Hepatocyte (in vitro differentiated cells): ENCODE measurements at regions not wholly inside any gene's neighbourhood (a gene's known extent, or its start where the extent isn't known, plus 50 kb on each side); places are given as distances from the start of the nearest gene placed in this dataset.
"Not testable (repeated sequence)": the region's sequence is repeated elsewhere in the genome, so short reads cannot be mapped to it uniquely, and the experiment has no call there.

ENCODE experiments used
- EZH2 ChIP-seq: fragments of 200-600 bp; sonication (generic); IDR thresholded peaks from 2 replicates; pipeline ENCODE4 v1.6.1; 2016; ENCODE audit warnings: antibody characterized with exemption, mild to moderate bottlenecking, borderline replicate concordance
- EZH2phosphoT487 ChIP-seq: fragments of 200-600 bp; sonication (generic); IDR thresholded peaks from one replicate; pipeline ENCODE4 v1.6.1; 2018; ENCODE audit warnings: antibody characterized with exemption, mild to moderate bottlenecking, low read depth, moderate library complexity; ENCODE audit not compliant: unreplicated experiment, severe bottlenecking
- TF ChIP-seq, protein P1 (sequence below): fragments of 200-600 bp; sonication (generic); IDR thresholded peaks from 2 replicates; pipeline ENCODE4 v1.5.1; 2016; ENCODE audit warnings: antibody characterized with exemption, mild to moderate bottlenecking; ENCODE audit not compliant: poor library complexity

DNA sequence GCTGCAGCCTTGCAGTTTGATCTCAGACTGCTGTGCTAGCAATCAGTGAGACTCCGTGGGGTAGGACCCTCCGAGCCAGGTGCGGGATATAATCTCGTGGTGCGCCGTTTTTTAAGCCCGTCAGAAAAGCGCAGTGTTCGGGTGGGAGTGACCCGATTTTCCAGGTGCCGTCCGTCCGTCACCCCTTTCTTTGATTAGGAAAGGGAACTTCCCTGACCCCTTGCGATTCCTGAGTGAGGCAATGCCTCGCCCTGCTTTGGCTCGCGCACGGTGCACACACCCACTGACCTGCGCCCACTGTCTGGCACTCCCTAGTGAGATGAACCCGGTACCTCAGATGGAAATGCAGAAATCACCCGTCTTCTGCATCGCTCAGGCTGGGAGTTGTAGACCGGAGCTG lies 203.2 kb downstream of the SNCAIP start:
- not testable (repeated sequence) for TF ChIP-seq EZH2, EZH2phosphoT487
- TF ChIP-seq, protein P1, sequence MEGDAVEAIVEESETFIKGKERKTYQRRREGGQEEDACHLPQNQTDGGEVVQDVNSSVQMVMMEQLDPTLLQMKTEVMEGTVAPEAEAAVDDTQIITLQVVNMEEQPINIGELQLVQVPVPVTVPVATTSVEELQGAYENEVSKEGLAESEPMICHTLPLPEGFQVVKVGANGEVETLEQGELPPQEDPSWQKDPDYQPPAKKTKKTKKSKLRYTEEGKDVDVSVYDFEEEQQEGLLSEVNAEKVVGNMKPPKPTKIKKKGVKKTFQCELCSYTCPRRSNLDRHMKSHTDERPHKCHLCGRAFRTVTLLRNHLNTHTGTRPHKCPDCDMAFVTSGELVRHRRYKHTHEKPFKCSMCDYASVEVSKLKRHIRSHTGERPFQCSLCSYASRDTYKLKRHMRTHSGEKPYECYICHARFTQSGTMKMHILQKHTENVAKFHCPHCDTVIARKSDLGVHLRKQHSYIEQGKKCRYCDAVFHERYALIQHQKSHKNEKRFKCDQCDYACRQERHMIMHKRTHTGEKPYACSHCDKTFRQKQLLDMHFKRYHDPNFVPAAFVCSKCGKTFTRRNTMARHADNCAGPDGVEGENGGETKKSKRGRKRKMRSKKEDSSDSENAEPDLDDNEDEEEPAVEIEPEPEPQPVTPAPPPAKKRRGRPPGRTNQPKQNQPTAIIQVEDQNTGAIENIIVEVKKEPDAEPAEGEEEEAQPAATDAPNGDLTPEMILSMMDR: not testable (repeated sequence)
